Caco-2 (cell line): ENCODE measurements at regions not wholly inside any gene's neighbourhood (a gene's known extent, or its start where the extent isn't known, plus 50 kb on each side); places are given as distances from the start of the nearest gene placed in this dataset.

Experiments
- BruUV-seq: library from RNA; stranded (reverse); fragments of 400-500 nt; replicated peaks from 2 replicates; lab custom pipeline; 2021; lab: Mats Ljungman, UMichigan
- CTCF ChIA-PET: fragments of 300-600 bp; sonication (Branson Sonifier 250); formaldehyde crosslinking; loops from one replicate; lab custom pipeline; 2022; ENCODE audit warnings: antibody characterized with exemption; lab: Charles Lee
- POLR2A ChIA-PET: fragments of 300-600 bp; sonication (Branson Sonifier 250); formaldehyde crosslinking; loops from one replicate; lab custom pipeline; 2022; ENCODE audit warnings: antibody characterized with exemption; lab: Charles Lee
- DNase-seq, 2 experiments: peaks; one replicate each; pipeline versions ENCODE4 v3.0.0 to v3.0.0-alpha.2; 2020 to 2022
- H3K27me3 ChIP-seq: replicated peaks from 2 replicates; pipeline ENCODE4 v1.6.0; 2011; ENCODE audit warnings: low read length; ENCODE audit not compliant: control insufficient read depth, insufficient read depth
- H3K36me3 ChIP-seq: 2 replicates; pipeline ENCODE4 v1.5.1; 2011; ENCODE audit warnings: low read length; ENCODE audit not compliant: control insufficient read depth, insufficient read depth
- H3K4me1 ChIP-seq: fragments of 250-450 bp; sonication (Bioruptor Pico); 2 replicates; pipeline ENCODE4 v1.5.1; 2020; ENCODE audit warnings: mild to moderate bottlenecking
- H3K4me3 ChIP-seq: 2 replicates; pipeline ENCODE4 v1.5.1; 2011; ENCODE audit warnings: low read depth, mild to moderate bottlenecking, control low read depth, low read length
- H3K9me3 ChIP-seq: fragments of 250-450 bp; sonication (Bioruptor Pico); 2 replicates; pipeline ENCODE4 v1.5.1; 2020; ENCODE audit warnings: mild to moderate bottlenecking, moderate library complexity
- H3K27ac Mint-ChIP-seq: one replicate; pipeline ENCODE4 v1.8.0; 2022; ENCODE audit warnings: mixed read lengths; ENCODE audit not compliant: unreplicated experiment
- H3K27me3 Mint-ChIP-seq: one replicate; pipeline ENCODE4 v1.8.0; 2022; ENCODE audit warnings: mixed read lengths; ENCODE audit not compliant: insufficient read depth, unreplicated experiment
- H3K36me3 Mint-ChIP-seq: one replicate; pipeline ENCODE4 v1.8.0; 2022; ENCODE audit warnings: mild to moderate bottlenecking, mixed read lengths; ENCODE audit not compliant: insufficient read depth, unreplicated experiment
- H3K4me1 Mint-ChIP-seq: one replicate; pipeline ENCODE4 v1.8.0; 2022; ENCODE audit warnings: low read depth, mixed read lengths; ENCODE audit not compliant: unreplicated experiment
- H3K4me3 Mint-ChIP-seq: one replicate; pipeline ENCODE4 v1.8.0; 2022; ENCODE audit warnings: mild to moderate bottlenecking, moderate library complexity, mixed read lengths; ENCODE audit not compliant: unreplicated experiment
- H3K9me3 Mint-ChIP-seq: one replicate; pipeline ENCODE4 v1.8.0; 2022; ENCODE audit warnings: mixed read lengths; ENCODE audit not compliant: unreplicated experiment
- intact Hi-C: fragments of 100-400 bp; cut with micrococcal nuclease; formaldehyde crosslinking; loops from one replicate; pipeline ENCODE4 v1.10.0; 2022; ENCODE audit not compliant: unreplicated experiment
- TF ChIP-seq, protein P1 (sequence below), 2 experiments: fragments of 200-600 bp in 1 of 2; IDR thresholded peaks; 1 replicate in 1 of 2; 2 replicates in 1 of 2; pipeline versions ENCODE4 v1.5.1 to v1.8.0; 2011 to 2022; ENCODE audit warnings: antibody characterized with exemption in 1 of 2, control low read depth in 1 of 2, inconsistent platforms in 1 of 2, low read depth in 1 of 2, low read length in 1 of 2, mild to moderate bottlenecking in 1 of 2, moderate library complexity in 1 of 2; ENCODE audit not compliant: insufficient read depth in 1 of 2, severe bottlenecking in 1 of 2, unreplicated experiment in 1 of 2

DNA sequence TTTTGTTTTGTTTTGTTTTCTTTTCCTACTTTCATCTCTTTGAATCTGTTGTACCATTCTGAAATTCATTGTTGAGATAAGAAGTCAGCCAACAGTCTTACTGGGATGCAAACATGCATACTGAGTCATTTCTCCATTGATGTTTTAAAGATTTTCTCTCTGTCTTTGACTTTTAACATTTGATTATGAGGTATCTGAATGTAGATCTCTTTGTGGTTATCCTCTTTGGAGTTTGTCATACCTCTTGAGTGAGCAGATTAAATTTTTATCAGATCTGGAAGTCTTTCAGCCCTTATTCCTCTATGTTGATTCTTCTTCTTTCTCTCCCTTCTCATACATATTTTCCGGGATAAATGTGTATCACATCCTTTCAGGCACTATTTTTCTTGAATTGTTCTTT is 406.9 kb upstream of the NCAM2 start:
- DNase-seq, result no peak
- BruUV-seq, result no TSS peak
- Histone ChIP-seq H3K4me3 (no peak overlapping the region), H3K9me3 (no peaks in the 10 kb centered on the region), H3K27me3 (no peaks in the 10 kb centered on the region), H3K36me3 (no peaks in the 10 kb centered on the region), H3K4me1 (no peaks in the 10 kb centered on the region)
- Mint-ChIP-seq H3K4me3 (no peak overlapping the region), H3K9me3 (peaks cover 12% of the 10 kb centered on the region), H3K36me3 (no peaks in the 10 kb centered on the region), H3K27me3 (no peaks in the 10 kb centered on the region), H3K27ac (no peak overlapping the region), H3K4me1 (peaks cover 7% of the 10 kb centered on the region)
- TF ChIP-seq, protein P1, sequence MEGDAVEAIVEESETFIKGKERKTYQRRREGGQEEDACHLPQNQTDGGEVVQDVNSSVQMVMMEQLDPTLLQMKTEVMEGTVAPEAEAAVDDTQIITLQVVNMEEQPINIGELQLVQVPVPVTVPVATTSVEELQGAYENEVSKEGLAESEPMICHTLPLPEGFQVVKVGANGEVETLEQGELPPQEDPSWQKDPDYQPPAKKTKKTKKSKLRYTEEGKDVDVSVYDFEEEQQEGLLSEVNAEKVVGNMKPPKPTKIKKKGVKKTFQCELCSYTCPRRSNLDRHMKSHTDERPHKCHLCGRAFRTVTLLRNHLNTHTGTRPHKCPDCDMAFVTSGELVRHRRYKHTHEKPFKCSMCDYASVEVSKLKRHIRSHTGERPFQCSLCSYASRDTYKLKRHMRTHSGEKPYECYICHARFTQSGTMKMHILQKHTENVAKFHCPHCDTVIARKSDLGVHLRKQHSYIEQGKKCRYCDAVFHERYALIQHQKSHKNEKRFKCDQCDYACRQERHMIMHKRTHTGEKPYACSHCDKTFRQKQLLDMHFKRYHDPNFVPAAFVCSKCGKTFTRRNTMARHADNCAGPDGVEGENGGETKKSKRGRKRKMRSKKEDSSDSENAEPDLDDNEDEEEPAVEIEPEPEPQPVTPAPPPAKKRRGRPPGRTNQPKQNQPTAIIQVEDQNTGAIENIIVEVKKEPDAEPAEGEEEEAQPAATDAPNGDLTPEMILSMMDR (IDR thresholded peaks at IDR 0.05; ENCODE audit: insufficient read depth in 1 of 2, low read depth in 1 of 2, low read length in 1 of 2, severe bottlenecking in 1 of 2, unreplicated experiment in 1 of 2), result no peak
- CTCF ChIA-PET, result no interaction called here
- POLR2A ChIA-PET, result no interaction called here
- intact Hi-C loops, result no loop called here

DNA sequence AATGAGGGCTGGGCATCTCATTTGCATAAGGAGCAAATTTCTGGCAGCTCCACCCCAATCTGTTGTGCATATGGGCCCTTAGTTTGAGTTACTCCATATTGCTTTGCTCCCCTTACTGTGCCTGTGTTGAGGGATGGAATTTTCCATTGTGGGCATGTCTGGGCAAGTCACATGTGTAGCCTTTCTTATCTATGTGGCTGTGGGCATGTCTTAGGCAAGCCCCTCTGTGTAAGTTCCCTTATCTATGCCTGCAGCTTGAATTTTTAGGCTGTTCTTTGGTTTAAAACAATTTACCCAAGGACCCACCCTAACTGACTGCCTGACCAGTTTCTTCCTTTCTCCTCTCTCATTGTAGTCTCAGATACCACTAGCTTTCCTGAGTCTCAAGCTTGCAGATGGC is 405.7 kb upstream of the NCAM2 start:
- BruUV-seq, result no TSS peak
- Mint-ChIP-seq H3K9me3 (peaks cover 12% of the 10 kb centered on the region), H3K27me3 (no peaks in the 10 kb centered on the region), H3K36me3 (no peaks in the 10 kb centered on the region), H3K4me3 (no peak overlapping the region), H3K4me1 (peaks cover 7% of the 10 kb centered on the region), H3K27ac (no peak overlapping the region)
- Histone ChIP-seq H3K36me3 (no peaks in the 10 kb centered on the region), H3K4me1 (no peaks in the 10 kb centered on the region), H3K27me3 (no peaks in the 10 kb centered on the region), H3K4me3 (no peak overlapping the region), H3K9me3 (no peaks in the 10 kb centered on the region)
- ChIA-PET CTCF (no interaction called here), POLR2A (no interaction called here)
- TF ChIP-seq, protein P1 (IDR thresholded peaks at IDR 0.05; ENCODE audit: insufficient read depth in 1 of 2, low read depth in 1 of 2, low read length in 1 of 2, severe bottlenecking in 1 of 2, unreplicated experiment in 1 of 2), result no peak
- no peak for DNase-seq
- intact Hi-C loops, result no loop called here

DNA sequence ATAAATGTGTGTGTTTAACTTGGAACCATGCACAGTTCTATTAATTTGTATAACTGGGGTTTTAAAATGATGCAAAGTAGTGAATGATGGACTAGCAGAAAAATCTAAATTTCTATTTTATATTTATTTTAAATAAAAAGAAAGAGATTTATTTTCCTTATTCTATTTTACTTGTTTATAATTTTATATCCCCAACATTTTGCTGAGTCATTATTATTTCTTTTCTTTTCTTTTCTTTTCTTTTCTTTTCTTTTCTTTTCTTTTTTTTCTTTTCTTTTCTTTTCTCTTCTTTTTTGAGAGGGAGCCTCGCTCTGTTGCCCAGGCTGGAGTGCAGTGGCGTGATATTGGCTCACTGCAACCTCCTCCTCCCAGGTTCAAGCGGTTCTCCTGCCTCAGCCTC is 395.0 kb upstream of the NCAM2 start:
- no peaks in the 10 kb centered on the region for H3K27me3 ChIP-seq
- Mint-ChIP-seq H3K27ac (no peak overlapping the region), H3K4me1 (no peaks in the 10 kb centered on the region), H3K27me3 (no peaks in the 10 kb centered on the region), H3K4me3 (no peak overlapping the region), H3K36me3 (no peaks in the 10 kb centered on the region), H3K9me3 (no peaks in the 10 kb centered on the region)
- no peaks in the 10 kb centered on the region for H3K9me3 ChIP-seq
- ChIA-PET CTCF (no interaction called here), POLR2A (no interaction called here)
- no peaks in the 10 kb centered on the region for H3K4me1 ChIP-seq
- no peak for DNase-seq
- TF ChIP-seq, protein P1 (IDR thresholded peaks at IDR 0.05; ENCODE audit: insufficient read depth in 1 of 2, low read depth in 1 of 2, low read length in 1 of 2, severe bottlenecking in 1 of 2, unreplicated experiment in 1 of 2), result no peak
- intact Hi-C loops, result no loop called here
- BruUV-seq, result no TSS peak
- no peak overlapping the region for H3K4me3 ChIP-seq
- H3K36me3 ChIP-seq, result no peaks in the 10 kb centered on the region
